ENCODE measurements at regions not wholly inside any gene's neighbourhood (a gene's known extent, or its start where the extent isn't known, plus 50 kb on each side); places are given as distances from the start of the nearest gene placed in this dataset.

DNA sequence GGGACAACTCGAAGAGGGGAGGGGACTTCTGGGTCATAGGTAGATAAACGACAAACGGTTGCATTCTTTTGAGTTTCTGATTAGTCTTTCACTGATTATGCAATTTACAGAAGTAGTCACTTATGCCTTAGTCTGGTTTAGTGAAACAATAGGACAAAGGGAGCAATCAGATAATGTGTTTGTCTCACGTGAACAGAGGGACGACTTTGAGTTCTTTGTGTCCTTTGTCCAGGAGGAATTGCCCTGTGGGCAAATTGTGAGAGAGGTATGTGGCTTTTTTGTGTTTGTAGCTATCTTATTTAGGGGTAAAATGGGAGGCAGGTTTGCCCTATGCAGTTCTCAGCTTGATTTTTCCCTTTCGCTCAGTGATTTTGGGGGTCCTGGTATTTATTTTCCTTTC, 362.9 kb upstream of the PCDH20 start:
- WGBS, 3 donors, result 55 to 77% (median 75%) methylated on average over 6 of the region's 6 CpGs
- Histone ChIP-seq H3K4me3 (no peak overlapping the region), H3K36me3 (ENCODE audit: insufficient read depth in 1 of 2, low read depth in 1 of 2) (no peaks in the 10 kb centered on the region), H3K27ac (no peak overlapping the region), H3K27me3 (ENCODE audit: insufficient read depth in 3 of 3, low read length in 2 of 3) (no peaks in the 10 kb centered on the region), H3K9me3 (no peaks in the 10 kb centered on the region), H3K4me1 (no peaks in the 10 kb centered on the region)
- intact Hi-C loops (cut with DNase I), result no loop called here
- no peak for TF ChIP-seq CTCF (IDR thresholded peaks at IDR 0.05)
- no peak for DNase-seq
- ATAC-seq, result no peak

DNA sequence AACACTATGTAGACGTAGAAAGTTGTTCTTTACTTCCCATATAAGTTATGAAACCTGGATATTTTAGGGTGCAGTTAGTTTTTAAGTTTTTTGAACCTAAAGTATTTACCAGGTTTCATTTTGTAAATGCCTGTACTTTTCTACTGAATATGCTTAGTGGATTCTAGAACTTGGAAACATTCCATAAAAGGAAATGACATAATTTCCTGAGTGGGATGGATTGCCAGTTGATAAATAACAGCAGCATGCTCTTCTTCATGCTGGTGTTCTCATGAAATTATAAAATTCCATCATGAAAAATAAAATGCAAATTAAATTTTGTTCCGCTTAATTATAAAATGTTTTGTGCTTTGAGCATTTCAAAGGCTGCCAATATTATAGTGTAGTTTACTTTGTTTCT, 362.2 kb upstream of the PCDH20 start:
- no peak for TF ChIP-seq CTCF (IDR thresholded peaks at IDR 0.05)
- ATAC-seq, result no peak

DNA sequence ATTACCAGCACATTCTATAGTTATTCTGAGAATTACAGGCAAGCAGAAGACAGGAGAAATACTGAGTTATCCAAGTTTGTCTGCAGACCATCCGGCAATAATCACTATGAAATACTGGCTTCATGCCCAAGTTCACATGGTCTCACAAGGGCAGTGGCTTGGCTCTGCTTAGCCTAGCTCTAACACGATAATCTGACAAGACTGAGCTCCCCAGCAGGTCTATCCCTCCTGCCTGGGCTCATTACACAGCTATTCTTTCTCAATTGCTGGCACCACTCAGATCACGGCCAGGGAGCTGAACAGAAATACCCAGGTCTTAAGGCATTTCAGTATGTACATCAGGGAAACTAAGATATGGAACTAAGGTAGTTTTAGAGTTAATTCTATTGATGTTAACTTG, 361.6 kb upstream of the PCDH20 start:
- intact Hi-C loops (cut with DNase I), result no loop called here
- Histone ChIP-seq H3K4me3 (no peak overlapping the region), H3K9me3 (no peaks in the 10 kb centered on the region), H3K27ac (no peak overlapping the region), H3K27me3 (ENCODE audit: insufficient read depth in 3 of 3, low read length in 2 of 3) (no peaks in the 10 kb centered on the region), H3K4me1 (no peaks in the 10 kb centered on the region), H3K36me3 (ENCODE audit: insufficient read depth in 1 of 2, low read depth in 1 of 2) (no peaks in the 10 kb centered on the region)
- TF ChIP-seq CTCF (IDR thresholded peaks at IDR 0.05), result no peak
- WGBS, 3 donors, result 11 to 21% (median 15%) methylated on average over 3 of the region's 3 CpGs
- ATAC-seq (no peak), DNase-seq (no peak)

More for the DNA sequence above, 362.2 kb upstream of the PCDH20 start:
- Histone ChIP-seq H3K27me3 (ENCODE audit: insufficient read depth in 3 of 3, low read length in 2 of 3) (no peaks in the 10 kb centered on the region), H3K36me3 (ENCODE audit: insufficient read depth in 1 of 2, low read depth in 1 of 2) (no peaks in the 10 kb centered on the region), H3K4me1 (no peaks in the 10 kb centered on the region), H3K27ac (no peak overlapping the region), H3K9me3 (no peaks in the 10 kb centered on the region), H3K4me3 (no peak overlapping the region)
- no peak for DNase-seq
- intact Hi-C loops (cut with DNase I), result no loop called here
- 49 to 64% (median 56%) methylated on average over 2 of the region's 2 CpGs for WGBS, 3 donors

GRCh38 chr13:61774903-61775302, 359.3 kb upstream of the PCDH20 start:
- no peak for DNase-seq
- ATAC-seq, result no peak
- Histone ChIP-seq H3K27ac (no peak overlapping the region), H3K36me3 (ENCODE audit: insufficient read depth in 1 of 2, low read depth in 1 of 2) (no peaks in the 10 kb centered on the region), H3K27me3 (ENCODE audit: insufficient read depth in 3 of 3, low read length in 2 of 3) (no peaks in the 10 kb centered on the region), H3K4me1 (no peaks in the 10 kb centered on the region), H3K9me3 (no peaks in the 10 kb centered on the region), H3K4me3 (no peak overlapping the region)
- no peak for TF ChIP-seq CTCF (IDR thresholded peaks at IDR 0.05)
- intact Hi-C loops (cut with DNase I), result no loop called here

GRCh38 chr13:61770681-61771080, 355.0 kb upstream of the PCDH20 start:
- TF ChIP-seq CTCF (IDR thresholded peaks at IDR 0.05), result no peak
- H3K27ac ChIP-seq, result no peak overlapping the region
- H3K4me3 ChIP-seq, result no peak overlapping the region
- no peaks in the 10 kb centered on the region for H3K4me1 ChIP-seq
- H3K9me3 ChIP-seq, result no peaks in the 10 kb centered on the region
- WGBS, 3 donors, result 54 to 65% (median 54%) methylated on average over 4 of the region's 4 CpGs
- ATAC-seq, result no peak
- no peaks in the 10 kb centered on the region for H3K27me3 ChIP-seq (ENCODE audit: insufficient read depth in 3 of 3, low read length in 2 of 3)
- H3K36me3 ChIP-seq (ENCODE audit: insufficient read depth in 1 of 2, low read depth in 1 of 2), result no peaks in the 10 kb centered on the region
- intact Hi-C loops (cut with DNase I), result no loop called here
- DNase-seq, result no peak

All from psoas muscle (tissue), 7 donors.